H9 (cell line): ENCODE measurements at regions not wholly inside any gene's neighbourhood (a gene's known extent, or its start where the extent isn't known, plus 50 kb on each side); places are given as distances from the start of the nearest gene placed in this dataset.

Source experiments
- DNase-seq: peaks from one replicate; pipeline ENCODE4 v3.0.0-alpha.2; 2017
- H2AFZ ChIP-seq: one replicate; pipeline ENCODE4 v1.6.1; 2013; ENCODE audit warnings: mild to moderate bottlenecking, low read length, control low read depth, moderate library complexity
- H2AK5ac ChIP-seq: 2 replicates; pipeline ENCODE4 v1.6.1; 2013; ENCODE audit warnings: low read length, control low read depth, mixed read lengths; ENCODE audit not compliant: insufficient read length
- H2BK120ac ChIP-seq: one replicate; pipeline ENCODE4 v1.6.1; 2013; ENCODE audit warnings: low read depth, mild to moderate bottlenecking, low read length, control low read depth, inconsistent platforms; ENCODE audit not compliant: poor library complexity, severe bottlenecking
- H2BK12ac ChIP-seq: 2 replicates; pipeline ENCODE4 v1.6.1; 2013; ENCODE audit warnings: low read length, control low read depth, mixed read lengths, low read depth; ENCODE audit not compliant: insufficient read length
- H2BK15ac ChIP-seq: 2 replicates; pipeline ENCODE4 v1.6.1; 2013; ENCODE audit warnings: low read depth, low read length, control low read depth
- H2BK20ac ChIP-seq: one replicate; pipeline ENCODE4 v1.6.1; 2013; ENCODE audit warnings: low read depth, mild to moderate bottlenecking, low read length, control low read depth, inconsistent platforms; ENCODE audit not compliant: poor library complexity, severe bottlenecking
- H2BK5ac ChIP-seq: 2 replicates; pipeline ENCODE4 v1.6.1; 2013; ENCODE audit warnings: low read length, control low read depth, mixed read lengths; ENCODE audit not compliant: insufficient read length
- H3K14ac ChIP-seq: 2 replicates; pipeline ENCODE4 v1.6.1; 2013; ENCODE audit warnings: low read length, control low read depth; ENCODE audit not compliant: insufficient read depth
- H3K18ac ChIP-seq: 2 replicates; pipeline ENCODE4 v1.6.1; 2013; ENCODE audit warnings: low read depth, mild to moderate bottlenecking, mixed read lengths, low read length, control low read depth; ENCODE audit not compliant: insufficient read length
- H3K23ac ChIP-seq: 2 replicates; pipeline ENCODE4 v1.6.1; 2013; ENCODE audit warnings: low read length, control low read depth, mixed read lengths, low read depth; ENCODE audit not compliant: insufficient read length
- H3K23me2 ChIP-seq: 2 replicates; pipeline ENCODE4 v1.6.1; 2013; ENCODE audit warnings: low read depth, mild to moderate bottlenecking, mixed read lengths, low read length, control low read depth; ENCODE audit not compliant: insufficient read length, poor library complexity, severe bottlenecking
- H3K27ac ChIP-seq: 2 replicates; pipeline ENCODE4 v1.5.1; 2013; ENCODE audit warnings: low read length, control low read depth, mixed read lengths, low read depth; ENCODE audit not compliant: insufficient read length
- H3K27me3 ChIP-seq: 2 replicates; pipeline ENCODE4 v1.6.1; 2013; ENCODE audit warnings: low read length, control low read depth, inconsistent platforms; ENCODE audit not compliant: insufficient read depth
- H3K4ac ChIP-seq: 2 replicates; pipeline ENCODE4 v1.6.1; 2013; ENCODE audit warnings: low read depth, mild to moderate bottlenecking, control low read depth, inconsistent platforms, low read length, moderate library complexity
- H3K4me1 ChIP-seq: 2 replicates; pipeline ENCODE4 v1.6.1; 2013; ENCODE audit warnings: low read length, control low read depth, inconsistent platforms; ENCODE audit not compliant: insufficient read depth
- H3K4me2 ChIP-seq: 2 replicates; pipeline ENCODE4 v1.6.1; 2013; ENCODE audit warnings: low read length, control low read depth, mixed read lengths; ENCODE audit not compliant: insufficient read length, insufficient read depth
- H3K56ac ChIP-seq: 2 replicates; pipeline ENCODE4 v1.6.1; 2013; ENCODE audit warnings: low read depth, mild to moderate bottlenecking, mixed read lengths, low read length, control low read depth; ENCODE audit not compliant: insufficient read length
- H3K79me1 ChIP-seq: 2 replicates; pipeline ENCODE4 v1.6.1; 2013; ENCODE audit warnings: low read depth, mild to moderate bottlenecking, moderate library complexity, low read length, control low read depth, inconsistent platforms; ENCODE audit not compliant: insufficient read depth, poor library complexity, severe bottlenecking
- H3K79me2 ChIP-seq: 2 replicates; pipeline ENCODE4 v1.6.1; 2013; ENCODE audit warnings: low read length, control low read depth, inconsistent platforms; ENCODE audit not compliant: insufficient read depth
- H3K9ac ChIP-seq: 2 replicates; pipeline ENCODE4 v1.6.1; 2013; ENCODE audit warnings: low read length, control low read depth, mixed read lengths; ENCODE audit not compliant: insufficient read length; ENCODE audit errors: extremely low read depth
- H3K9me3 ChIP-seq: one replicate; pipeline ENCODE4 v1.6.1; 2013; ENCODE audit warnings: low read depth, low read length, inconsistent platforms; ENCODE audit not compliant: control insufficient read depth
- H3T11ph ChIP-seq: one replicate; pipeline ENCODE4 v1.6.1; 2013; ENCODE audit warnings: mild to moderate bottlenecking, low read length, control low read depth, inconsistent platforms
- H4K20me1 ChIP-seq: one replicate; pipeline ENCODE4 v1.6.1; 2013; ENCODE audit not compliant: control insufficient read depth, insufficient read length, insufficient read depth
- H4K5ac ChIP-seq: 2 replicates; pipeline ENCODE4 v1.6.1; 2013; ENCODE audit warnings: low read depth, mild to moderate bottlenecking, mixed read lengths, low read length, control low read depth; ENCODE audit not compliant: insufficient read length
- H4K8ac ChIP-seq: replicated peaks from 2 replicates; pipeline ENCODE4 v1.6.1; 2013; ENCODE audit warnings: low read length, control low read depth, mixed read lengths, low read depth; ENCODE audit not compliant: insufficient read length
- H4K91ac ChIP-seq: 2 replicates; pipeline ENCODE4 v1.6.1; 2013; ENCODE audit warnings: low read depth, mild to moderate bottlenecking, moderate library complexity, mixed read lengths, low read length, control low read depth; ENCODE audit not compliant: insufficient read length
- H3K27ac Mint-ChIP-seq, 3 experiments: 2 replicates in 2 of 3; 3 replicates in 1 of 3; pipeline ENCODE4 v1.8.0; 2020 to 2021; ENCODE audit warnings: mixed read lengths in 3 of 3, mild to moderate bottlenecking in 1 of 3, moderate library complexity in 1 of 3
- H3K27me3 Mint-ChIP-seq: 2 replicates; pipeline ENCODE4 v1.8.0; 2021; ENCODE audit warnings: low read depth, mild to moderate bottlenecking, moderate library complexity, mixed read lengths
- H3K36me3 Mint-ChIP-seq, 3 experiments: 2 replicates in 2 of 3; 3 replicates in 1 of 3; pipeline ENCODE4 v1.8.0; 2020 to 2021; ENCODE audit warnings: low read depth in 3 of 3, mixed read lengths in 3 of 3; ENCODE audit not compliant: insufficient read depth in 1 of 3
- H3K4me1 Mint-ChIP-seq, 2 experiments: 2 replicates each; pipeline ENCODE4 v1.8.0; 2020; ENCODE audit warnings: mixed read lengths in 2 of 2
- H3K4me3 Mint-ChIP-seq, 2 experiments: 2 replicates in 1 of 2; 3 replicates in 1 of 2; pipeline ENCODE4 v1.8.0; 2020 to 2021; ENCODE audit warnings: mild to moderate bottlenecking in 2 of 2, mixed read lengths in 2 of 2, moderate library complexity in 1 of 2
- H3K9me3 Mint-ChIP-seq, 2 experiments: 2 replicates in 1 of 2; 3 replicates in 1 of 2; pipeline ENCODE4 v1.8.0; 2020; ENCODE audit warnings: mild to moderate bottlenecking in 2 of 2, mixed read lengths in 2 of 2, moderate library complexity in 1 of 2
- CTCF ChIP-seq: fragments of 200-600 bp; sonication (generic); conservative IDR thresholded peaks from 3 replicates; pipeline ENCODE4 v1.8.0; 2021; ENCODE audit warnings: antibody characterized with exemption, mild to moderate bottlenecking
- WGBS: extraction: QIAGEN DNeasy Blood & Tissue Kit; methylation state at CpG from one replicate; pipeline ENCODE4 v1.1.7; 2013; ENCODE audit warnings: missing lambda C conversion rate, low lambda C conversion rate, mixed read lengths; ENCODE audit not compliant: insufficient read length; ENCODE audit errors: extremely low coverage; 5-methylcytosine and 5-hydroxymethylcytosine counted together

DNA sequence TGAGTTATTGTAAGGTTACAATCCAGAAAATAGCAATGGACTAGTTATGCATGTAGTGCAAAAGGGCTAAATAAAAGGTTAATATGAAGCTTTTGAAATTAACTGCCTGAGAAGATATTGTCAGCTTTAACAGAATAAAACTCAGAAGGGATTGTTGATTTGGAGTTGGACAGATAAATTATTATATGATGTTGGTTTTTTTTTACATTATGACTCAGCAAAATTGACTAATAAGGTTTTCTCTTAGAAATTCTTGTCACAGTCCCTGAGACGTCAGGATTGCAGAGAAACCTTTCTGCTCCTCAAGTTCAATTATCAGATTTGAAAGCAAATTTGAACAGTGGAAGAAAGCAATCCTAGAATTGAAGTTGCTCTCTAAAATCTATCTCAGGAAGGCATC, 946.9 kb downstream of the CBLN2 start:
- Histone ChIP-seq H3T11ph (no peak overlapping the region), H3K4ac (no peak overlapping the region), H2AFZ (no peak overlapping the region), H3K56ac (no peak overlapping the region), H2BK15ac (no peak overlapping the region), H3K9me3 (no peaks in the 10 kb centered on the region), H3K27ac (no peak overlapping the region), H2BK12ac (no peak overlapping the region), H3K4me1 (no peaks in the 10 kb centered on the region), H2BK5ac (no peak overlapping the region), H2BK20ac (no peak overlapping the region), H3K14ac (no peak overlapping the region), H3K18ac (no peak overlapping the region), H3K9ac (no peak overlapping the region), H3K23ac (no peak overlapping the region), H3K79me1 (no peaks in the 10 kb centered on the region), H4K5ac (no peak overlapping the region), H3K27me3 (no peaks in the 10 kb centered on the region), H4K91ac (no peak overlapping the region), H4K8ac (no peak overlapping the region), H3K23me2 (no peaks in the 10 kb centered on the region), H2BK120ac (no peak overlapping the region), H3K79me2 (no peaks in the 10 kb centered on the region), H4K20me1 (no peaks in the 10 kb centered on the region), H2AK5ac (no peak overlapping the region), H3K4me2 (no peak overlapping the region)
- Mint-ChIP-seq H3K27me3 (no peaks in the 10 kb centered on the region), H3K27ac (no peak overlapping the region), H3K36me3 (no peaks in the 10 kb centered on the region), H3K4me1 (no peaks in the 10 kb centered on the region), H3K4me3 (no peak overlapping the region), H3K9me3 (no peaks in the 10 kb centered on the region)
- no peak for TF ChIP-seq CTCF
- no peak for DNase-seq
- no CpG with 5 or more reads among the region's 1 CpG for WGBS
